ENCODE measurements at regions not wholly inside any gene's neighbourhood (a gene's known extent, or its start where the extent isn't known, plus 50 kb on each side); places are given as distances from the start of the nearest gene placed in this dataset.
"Not testable (repeated sequence)": the region's sequence is repeated elsewhere in the genome, so short reads cannot be mapped to it uniquely, and the experiment has no call there.

- H2AK9ac ChIP-seq (replicated peaks; ENCODE audit: low read depth, low read length, poor library complexity); H3K23ac ChIP-seq (ENCODE audit: low read depth, low read length); H4K91ac ChIP-seq (ENCODE audit: insufficient read depth, low read depth, low read length); H2BK15ac ChIP-seq (ENCODE audit: low read depth, low read length); H3K4me3 ChIP-seq (ENCODE audit: insufficient read depth, low read depth, low read length); H3K9me3 ChIP-seq (ENCODE audit: control insufficient read depth, insufficient read depth, low read length); H2BK120ac ChIP-seq (ENCODE audit: low read depth, low read length); H3K36me3 ChIP-seq (ENCODE audit: control insufficient read depth, insufficient read depth, low read length); H3K4me2 ChIP-seq (ENCODE audit: low read depth, low read length); H4K5ac ChIP-seq (ENCODE audit: low read depth, low read length); H3K4ac ChIP-seq (ENCODE audit: low read depth, low read length); H3K27me3 ChIP-seq (ENCODE audit: control insufficient read depth, insufficient read depth, low read length); intact Hi-C loops (cut with micrococcal nuclease); H2AK5ac ChIP-seq (ENCODE audit: low read depth, low read length); H3K27ac ChIP-seq (ENCODE audit: insufficient read depth, low read length); H3K56ac ChIP-seq (ENCODE audit: extremely low read depth, insufficient read depth, low read length); H3K9me1 ChIP-seq (ENCODE audit: insufficient read depth, low read length); H3K18ac ChIP-seq (ENCODE audit: low read depth, low read length); H3K9ac ChIP-seq (ENCODE audit: low read depth, low read length); H2BK5ac ChIP-seq (ENCODE audit: low read depth, low read length, poor library complexity, severe bottlenecking); H2BK20ac ChIP-seq (ENCODE audit: low read depth, low read length); H3K4me1 ChIP-seq (ENCODE audit: control insufficient read depth, insufficient read depth, low read length); POLR2A ChIA-PET (ENCODE audit: unreplicated experiment); BruUV-seq (replicated peaks); DNase-seq; dilution Hi-C loops (cut with HindIII; ENCODE audit: low sequenced_read_pairs, unreplicated experiment); H4K20me1 ChIP-seq (ENCODE audit: insufficient read depth, low read length); H3K79me1 ChIP-seq (ENCODE audit: low read depth in 1 of 2, low read length in 2 of 2); in situ Hi-C loops (cut with MboI; ENCODE audit: low sequenced_read_pairs); H2AFZ ChIP-seq (replicated peaks; ENCODE audit: low read length, poor library complexity); H3K14ac ChIP-seq (replicated peaks; ENCODE audit: low read depth, low read length); CTCF ChIA-PET; ATAC-seq (ENCODE audit: low read depth); H4K8ac ChIP-seq (ENCODE audit: low read depth in 2 of 2, low read length in 2 of 2): not testable (repeated sequence)
- WGBS, 2 experiments (ENCODE audit: extremely low coverage in 2 of 2, insufficient read length in 1 of 2): no CpG with 5 or more reads among the region's 8 CpGs
These were observed 234.0 kb upstream of the NRIP1 start for GRCh38 chr21:15298755-15299154.

Measured in IMR-90 (cell line).